T-helper 17 cell (primary cell): ENCODE measurements at regions not wholly inside any gene's neighbourhood (a gene's known extent, or its start where the extent isn't known, plus 50 kb on each side); places are given as distances from the start of the nearest gene placed in this dataset.
"Not testable (repeated sequence)": the region's sequence is repeated elsewhere in the genome, so short reads cannot be mapped to it uniquely, and the experiment has no call there.

Experiments used
- ATAC-seq: fragments of 150-1000 bp; cut with Tn5 transposase; 2 replicates; pipeline ENCODE4 v1.10.0; 2021; ENCODE audit warnings: mild to moderate bottlenecking, moderate library complexity
- DNase-seq, 3 donors: peaks; one replicate each; pipeline versions ENCODE4 v3.0.0 to v3.0.0-alpha.2; 2020 to 2021
- H3K9me3 ChIP-seq: one replicate; pipeline ENCODE4 v1.7.0; 2013; ENCODE audit warnings: low read length, mild to moderate bottlenecking; ENCODE audit not compliant: control insufficient read depth, poor library complexity, severe bottlenecking
- H3K27ac Mint-ChIP-seq: one replicate; pipeline ENCODE4 v1.8.0; 2022; ENCODE audit warnings: mild to moderate bottlenecking, moderate library complexity, mixed read lengths
- H3K27me3 Mint-ChIP-seq: one replicate; pipeline ENCODE4 v1.8.0; 2022; ENCODE audit warnings: mixed read lengths
- H3K36me3 Mint-ChIP-seq: one replicate; pipeline ENCODE4 v1.8.0; 2022; ENCODE audit warnings: low read depth, mixed read lengths
- H3K4me1 Mint-ChIP-seq: one replicate; pipeline ENCODE4 v1.8.0; 2022; ENCODE audit warnings: mild to moderate bottlenecking, mixed read lengths
- H3K4me3 Mint-ChIP-seq: one replicate; pipeline ENCODE4 v1.8.0; 2022; ENCODE audit warnings: mild to moderate bottlenecking, moderate library complexity, mixed read lengths

- DNase-seq = no peak
- H3K4me1 Mint-ChIP-seq = peaks cover 10% of the 10 kb centered on the region
- H3K36me3 Mint-ChIP-seq = no peaks in the 10 kb centered on the region
- H3K4me3 Mint-ChIP-seq = no peak overlapping the region
- H3K27me3 Mint-ChIP-seq = peaks cover 9% of the 10 kb centered on the region
- ATAC-seq = no peak
- no peaks in the 10 kb centered on the region for H3K9me3 ChIP-seq
- no peak overlapping the region for H3K27ac Mint-ChIP-seq
These were observed 83.9 kb upstream of the TGFBR2 start for GRCh38 chr3:30522476-30522875.

- DNase-seq (no peak), ATAC-seq (no peak)
- peaks cover 9% of the 10 kb centered on the region for H3K27me3 Mint-ChIP-seq
- peaks cover 6% of the 10 kb centered on the region for H3K4me1 Mint-ChIP-seq
- no peak overlapping the region for H3K27ac Mint-ChIP-seq
- H3K9me3 ChIP-seq = no peaks in the 10 kb centered on the region
- H3K36me3 Mint-ChIP-seq = no peaks in the 10 kb centered on the region
- H3K4me3 Mint-ChIP-seq = no peak overlapping the region
These were observed 83.0 kb upstream of the TGFBR2 start for GRCh38 chr3:30523366-30523765.

GRCh38 chr3:30524357-30525040 lies 81.9 kb upstream of the TGFBR2 start:
- H3K9me3 ChIP-seq = no peaks in the 10 kb centered on the region
- H3K27ac Mint-ChIP-seq = no peak overlapping the region
- peaks cover 9% of the 10 kb centered on the region for H3K27me3 Mint-ChIP-seq
- H3K4me3 Mint-ChIP-seq = no peak overlapping the region
- DNase-seq (no peak), ATAC-seq (no peak)
- peaks cover 6% of the 10 kb centered on the region for H3K4me1 Mint-ChIP-seq
- H3K36me3 Mint-ChIP-seq = no peaks in the 10 kb centered on the region

GRCh38 chr3:30526031-30526430 lies 80.4 kb upstream of the TGFBR2 start:
- Mint-ChIP-seq H3K4me1 (peaks cover 6% of the 10 kb centered on the region), H3K4me3 (no peak overlapping the region), H3K27ac (no peak overlapping the region), H3K27me3 (peaks cover 9% of the 10 kb centered on the region), H3K36me3 (no peaks in the 10 kb centered on the region)
- ATAC-seq (no peak), DNase-seq (no peak)
- H3K9me3 ChIP-seq = no peaks in the 10 kb centered on the region

- no peak for DNase-seq
- H3K4me1 Mint-ChIP-seq = peaks cover 6% of the 10 kb centered on the region
- H3K36me3 Mint-ChIP-seq = no peaks in the 10 kb centered on the region
- no peak overlapping the region for H3K27ac Mint-ChIP-seq
- no peak overlapping the region for H3K4me3 Mint-ChIP-seq
- no peak for ATAC-seq
- peaks cover 9% of the 10 kb centered on the region for H3K27me3 Mint-ChIP-seq
- no peaks in the 10 kb centered on the region for H3K9me3 ChIP-seq
These were observed 79.2 kb upstream of the TGFBR2 start for GRCh38 chr3:30527186-30527585.

- DNase-seq = no peak
- no peak overlapping the region for H3K27ac Mint-ChIP-seq
- H3K27me3 Mint-ChIP-seq = peaks cover 9% of the 10 kb centered on the region
These were observed 78.7 kb upstream of the TGFBR2 start for GRCh38 chr3:30527720-30528119.

GRCh38 chr3:30530084-30530483 lies 76.3 kb upstream of the TGFBR2 start:
- H3K9me3 ChIP-seq = no peaks in the 10 kb centered on the region
- H3K4me1 Mint-ChIP-seq = no peaks in the 10 kb centered on the region
- H3K27ac Mint-ChIP-seq = no peak overlapping the region
- no peak overlapping the region for H3K4me3 Mint-ChIP-seq
- ATAC-seq (no peak), DNase-seq (no peak)
- H3K27me3 Mint-ChIP-seq = no peaks in the 10 kb centered on the region
- no peaks in the 10 kb centered on the region for H3K36me3 Mint-ChIP-seq

More at GRCh38 chr3:30527720-30528119, 78.7 kb upstream of the TGFBR2 start:
- no peaks in the 10 kb centered on the region for H3K9me3 ChIP-seq
- Mint-ChIP-seq H3K4me3 (no peak overlapping the region), H3K4me1 (peaks cover 6% of the 10 kb centered on the region), H3K36me3 (no peaks in the 10 kb centered on the region)
- no peak for ATAC-seq

- H3K4me3 Mint-ChIP-seq = no peak overlapping the region
- no peaks in the 10 kb centered on the region for H3K27me3 Mint-ChIP-seq
- no peak for ATAC-seq
- H3K9me3 ChIP-seq = no peaks in the 10 kb centered on the region
- H3K36me3 Mint-ChIP-seq = no peaks in the 10 kb centered on the region
- H3K4me1 Mint-ChIP-seq = no peaks in the 10 kb centered on the region
- H3K27ac Mint-ChIP-seq = no peak overlapping the region
- no peak for DNase-seq
These were observed 75.3 kb upstream of the TGFBR2 start for GRCh38 chr3:30531017-30531570.

GRCh38 chr3:30535525-30535924 lies 70.9 kb upstream of the TGFBR2 start:
- no peaks in the 10 kb centered on the region for H3K9me3 ChIP-seq
- no peak overlapping the region for H3K4me3 Mint-ChIP-seq
- ATAC-seq = no peak
- no peaks in the 10 kb centered on the region for H3K4me1 Mint-ChIP-seq
- H3K36me3 Mint-ChIP-seq = no peaks in the 10 kb centered on the region
- DNase-seq = no peak
- H3K27me3 Mint-ChIP-seq = no peaks in the 10 kb centered on the region
- no peak overlapping the region for H3K27ac Mint-ChIP-seq

GRCh38 chr3:30538791-30539190 lies 67.6 kb upstream of the TGFBR2 start:
- Mint-ChIP-seq H3K27ac (no peak overlapping the region), H3K36me3 (no peaks in the 10 kb centered on the region), H3K27me3 (no peaks in the 10 kb centered on the region), H3K4me1 (peaks cover 3% of the 10 kb centered on the region), H3K4me3 (no peak overlapping the region)
- DNase-seq = no peak
- no peak for ATAC-seq
- H3K9me3 ChIP-seq = no peaks in the 10 kb centered on the region

GRCh38 chr3:30539206-30539605 lies 67.2 kb upstream of the TGFBR2 start:
- no peak overlapping the region for H3K27ac Mint-ChIP-seq
- ATAC-seq (no peak), DNase-seq (no peak)
- peaks cover 3% of the 10 kb centered on the region for H3K4me1 Mint-ChIP-seq
- no peak overlapping the region for H3K4me3 Mint-ChIP-seq
- H3K27me3 Mint-ChIP-seq = no peaks in the 10 kb centered on the region
- no peaks in the 10 kb centered on the region for H3K36me3 Mint-ChIP-seq
- no peaks in the 10 kb centered on the region for H3K9me3 ChIP-seq

GRCh38 chr3:30539772-30540171 lies 66.6 kb upstream of the TGFBR2 start:
- ATAC-seq = no peak
- peaks cover 3% of the 10 kb centered on the region for H3K4me1 Mint-ChIP-seq

GRCh38 chr3:30541156-30541555 lies 65.2 kb upstream of the TGFBR2 start:
- not testable (repeated sequence) for H3K9me3 ChIP-seq, H3K27ac Mint-ChIP-seq, H3K4me1 Mint-ChIP-seq, H3K27me3 Mint-ChIP-seq, ATAC-seq, H3K36me3 Mint-ChIP-seq, DNase-seq, H3K4me3 Mint-ChIP-seq

More at GRCh38 chr3:30539772-30540171, 66.6 kb upstream of the TGFBR2 start:
- Mint-ChIP-seq H3K27ac (no peak overlapping the region), H3K27me3 (no peaks in the 10 kb centered on the region), H3K36me3 (no peaks in the 10 kb centered on the region), H3K4me3 (no peak overlapping the region)
- no peaks in the 10 kb centered on the region for H3K9me3 ChIP-seq
- no peak for DNase-seq

GRCh38 chr3:30542897-30543296 lies 63.5 kb upstream of the TGFBR2 start:
- Mint-ChIP-seq H3K4me1 (peaks cover 3% of the 10 kb centered on the region), H3K27me3 (no peaks in the 10 kb centered on the region), H3K27ac (no peak overlapping the region), H3K4me3 (no peak overlapping the region), H3K36me3 (no peaks in the 10 kb centered on the region)
- H3K9me3 ChIP-seq = no peaks in the 10 kb centered on the region
- ATAC-seq = no peak
- DNase-seq = no peak
